ENCODE measurements at regions not wholly inside any gene's neighbourhood (a gene's known extent, or its start where the extent isn't known, plus 50 kb on each side); places are given as distances from the start of the nearest gene placed in this dataset.

GRCh38 chr6:147081076-147081609 is 123.1 kb upstream of the STXBP5 start:
- Histone ChIP-seq H3K9me2 (ENCODE audit: insufficient read depth, low read length) (no peaks in the 10 kb centered on the region), H3K4me2 (ENCODE audit: low read length) (no peak overlapping the region), H3K4me3 (ENCODE audit: low read depth, low read length, poor library complexity, severe bottlenecking) (no peak overlapping the region), H3K27ac (ENCODE audit: low read depth, low read length, poor library complexity, severe bottlenecking) (no peak overlapping the region), H3K36me3 (ENCODE audit: insufficient read depth, low read length) (no peaks in the 10 kb centered on the region), H3K79me2 (ENCODE audit: insufficient read depth, low read depth, low read length) (no peaks in the 10 kb centered on the region), H4K20me1 (ENCODE audit: insufficient read depth, low read length) (no peaks in the 10 kb centered on the region), H3K9me3 (ENCODE audit: low read length) (no peaks in the 10 kb centered on the region), H2AFZ (ENCODE audit: low read length) (no peak overlapping the region), H3K4me1 (ENCODE audit: insufficient read depth, low read length, poor library complexity, severe bottlenecking) (no peaks in the 10 kb centered on the region)
- no peak for DNase-seq (ENCODE audit: low spot score)
- POLR2A ChIA-PET: interaction anchor here (1.1 kb wide), 1 partner anchor 12 kb away, joined by 4 read pairs; no protein-coding TSS in a partner anchor
- CTCF ChIA-PET (ENCODE audit: unreplicated experiment): no interaction called here
- BruUV-seq (replicated peaks): no TSS peak
- TF ChIP-seq CTCF (conservative IDR thresholded peaks at IDR 0.05; ENCODE audit: low read length) (no peak), EZH2phosphoT487 (IDR thresholded peaks at IDR 0.05; ENCODE audit: borderline replicate concordance, low read depth, low read length) (no peak)
- intact Hi-C loops (cut with micrococcal nuclease; ENCODE audit: unreplicated experiment): no loop called here

- Histone ChIP-seq H4K20me1 (ENCODE audit: insufficient read depth, low read length) (no peaks in the 10 kb centered on the region), H3K4me2 (ENCODE audit: low read length) (no peak overlapping the region), H3K4me1 (ENCODE audit: insufficient read depth, low read length, poor library complexity, severe bottlenecking) (no peaks in the 10 kb centered on the region), H3K79me2 (ENCODE audit: insufficient read depth, low read depth, low read length) (no peaks in the 10 kb centered on the region), H3K27ac (ENCODE audit: low read depth, low read length, poor library complexity, severe bottlenecking) (no peak overlapping the region), H3K4me3 (ENCODE audit: low read depth, low read length, poor library complexity, severe bottlenecking) (no peak overlapping the region), H3K9me2 (ENCODE audit: insufficient read depth, low read length) (no peaks in the 10 kb centered on the region), H3K36me3 (ENCODE audit: insufficient read depth, low read length) (no peaks in the 10 kb centered on the region), H3K9me3 (ENCODE audit: low read length) (no peaks in the 10 kb centered on the region), H2AFZ (ENCODE audit: low read length) (no peak overlapping the region)
- ChIA-PET POLR2A (no interaction called here), CTCF (ENCODE audit: unreplicated experiment) (no interaction called here)
- BruUV-seq (replicated peaks): no TSS peak
- DNase-seq (ENCODE audit: low spot score): no peak
- TF ChIP-seq CTCF (conservative IDR thresholded peaks at IDR 0.05; ENCODE audit: low read length) (no peak), EZH2phosphoT487 (IDR thresholded peaks at IDR 0.05; ENCODE audit: borderline replicate concordance, low read depth, low read length) (no peak)
- intact Hi-C loops (cut with micrococcal nuclease; ENCODE audit: unreplicated experiment): no loop called here
Observed at GRCh38 chr6:147087641-147088040, 116.6 kb upstream of the STXBP5 start.

GRCh38 chr6:147088861-147089260 is 115.4 kb upstream of the STXBP5 start:
- no peaks in the 10 kb centered on the region for H3K9me2 ChIP-seq (ENCODE audit: insufficient read depth, low read length)
- no peak overlapping the region for H3K4me2 ChIP-seq (ENCODE audit: low read length)
- no peaks in the 10 kb centered on the region for H3K9me3 ChIP-seq (ENCODE audit: low read length)
- H4K20me1 ChIP-seq (ENCODE audit: insufficient read depth, low read length): no peaks in the 10 kb centered on the region
- intact Hi-C loops (cut with micrococcal nuclease; ENCODE audit: unreplicated experiment): no loop called here
- ChIA-PET CTCF (ENCODE audit: unreplicated experiment) (no interaction called here), POLR2A (interaction anchor here (0.6 kb wide), 2 partner anchors 9 to 70 kb away, joined by 3 read pairs; no protein-coding TSS in a partner anchor)
- no TSS peak for BruUV-seq (replicated peaks)
- no peak for DNase-seq (ENCODE audit: low spot score)
- no peak overlapping the region for H3K27ac ChIP-seq (ENCODE audit: low read depth, low read length, poor library complexity, severe bottlenecking)
- H3K79me2 ChIP-seq (ENCODE audit: insufficient read depth, low read depth, low read length): no peaks in the 10 kb centered on the region
- no peak overlapping the region for H2AFZ ChIP-seq (ENCODE audit: low read length)
- no peak for TF ChIP-seq CTCF (conservative IDR thresholded peaks at IDR 0.05; ENCODE audit: low read length)
- TF ChIP-seq EZH2phosphoT487 (IDR thresholded peaks at IDR 0.05; ENCODE audit: borderline replicate concordance, low read depth, low read length): no peak
- H3K4me3 ChIP-seq (ENCODE audit: low read depth, low read length, poor library complexity, severe bottlenecking): no peak overlapping the region
- H3K36me3 ChIP-seq (ENCODE audit: insufficient read depth, low read length): no peaks in the 10 kb centered on the region
- H3K4me1 ChIP-seq (ENCODE audit: insufficient read depth, low read length, poor library complexity, severe bottlenecking): no peaks in the 10 kb centered on the region
